Psoas muscle (tissue), 7 donors: ENCODE measurements at regions not wholly inside any gene's neighbourhood (a gene's known extent, or its start where the extent isn't known, plus 50 kb on each side); places are given as distances from the start of the nearest gene placed in this dataset.

ENCODE experiments used
- ATAC-seq, 4 donors: fragments of 200-7000 bp; cut with Tn5 transposase; one replicate each; pipeline ENCODE4 v1.9.1; 2020; ENCODE audit warnings: moderate library complexity in 3 of 4, mild to moderate bottlenecking in 2 of 4
- DNase-seq, 2 donors: peaks; one replicate each; pipeline ENCODE4 v3.0.0-alpha.2; 2020
- H3K27ac ChIP-seq: fragments of 200-600 bp; one replicate; pipeline ENCODE4 v1.8.0; 2022
- H3K27me3 ChIP-seq, 3 donors: fragments of 200-600 bp in 1 of 3; one replicate each; pipeline versions ENCODE4 v1.6.1 to v1.8.0; 2013 to 2022; ENCODE audit warnings: low read length in 2 of 3, mild to moderate bottlenecking in 2 of 3, moderate library complexity in 1 of 3; ENCODE audit not compliant: insufficient read depth in 3 of 3
- H3K36me3 ChIP-seq, 2 donors: fragments of 200-600 bp in 1 of 2; one replicate each; pipeline versions ENCODE4 v1.6.1 to v1.8.0; 2013 to 2022; ENCODE audit warnings: low read depth in 1 of 2, mild to moderate bottlenecking in 1 of 2, moderate library complexity in 1 of 2; ENCODE audit not compliant: insufficient read depth in 1 of 2
- H3K4me1 ChIP-seq: fragments of 200-600 bp; one replicate; pipeline ENCODE4 v1.8.0; 2022
- H3K4me3 ChIP-seq: fragments of 200-600 bp; one replicate; pipeline ENCODE4 v1.8.0; 2022; ENCODE audit warnings: mild to moderate bottlenecking
- H3K9me3 ChIP-seq: fragments of 200-600 bp; one replicate; pipeline ENCODE4 v1.8.0; 2022
- CTCF ChIP-seq: fragments of 200-600 bp; IDR thresholded peaks from one replicate; pipeline ENCODE4 v1.8.0; 2022; ENCODE audit warnings: antibody characterized with exemption
- WGBS, 3 donors: extraction: QIAGEN DNeasy Blood & Tissue Kit; methylation state at CpG; one replicate each; pipeline versions ENCODE4 v1.1.6 to v1.1.7; 2013; 5-methylcytosine and 5-hydroxymethylcytosine counted together
- intact Hi-C, 2 donors: fragments of 100-400 bp; cut with DNase I; formaldehyde crosslinking; loops; one replicate each; pipeline versions ENCODE4 v1.11.0 to v1.14.2; 2022
- donor health status: healthy with polysubstance abuse.
- donor health status: DM: no; HTN: no; CAD: no; lungs with moderate emphysema.
- donor health status: Bipolar disorder and iron deficiency.
- donor health status: healthy.
- donor health status: DM: yes; HTN: yes; CAD: no.
- donor health status: DM: no; HTN: no; CAD: no.
- donor health status: DM: yes; HTN: yes; CAD: no.

- H3K4me3 ChIP-seq: no peak overlapping the region
- no peaks in the 10 kb centered on the region for H3K36me3 ChIP-seq
- H3K9me3 ChIP-seq: no peaks in the 10 kb centered on the region
- ATAC-seq (no peak), DNase-seq (no peak)
- 90 to 92% (median 90%) methylated on average over 6 of the region's 6 CpGs for WGBS, 3 donors
- H3K27me3 ChIP-seq: no peaks in the 10 kb centered on the region
- no peak for TF ChIP-seq CTCF
- intact Hi-C loops: no loop called here
- H3K27ac ChIP-seq: no peak overlapping the region
- H3K4me1 ChIP-seq: no peaks in the 10 kb centered on the region
Measured at GRCh38 chr1:118437664-118438063, 252.6 kb upstream of the SPAG17 start.

DNA sequence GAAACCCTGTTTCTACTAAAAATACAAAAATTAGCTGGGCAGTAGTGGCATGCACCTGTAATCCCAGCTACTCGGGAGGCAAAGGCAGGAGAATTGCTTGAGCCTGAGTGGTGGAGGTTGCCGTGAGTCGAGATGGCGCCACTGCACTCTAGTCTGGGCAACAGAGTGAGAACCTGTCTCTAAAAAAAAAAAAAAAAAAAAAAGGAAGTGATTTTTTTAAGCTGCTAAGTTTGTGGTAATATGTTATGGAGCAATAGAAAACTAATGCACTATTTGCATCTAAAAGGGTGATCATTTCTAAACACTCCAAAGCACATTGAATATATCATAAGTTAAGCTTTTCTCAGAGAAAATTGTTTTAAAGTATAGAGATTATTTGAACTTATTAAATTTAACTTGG is 244.8 kb upstream of the SPAG17 start:
- WGBS, 3 donors: 86 to 91% (median 90%) methylated on average over 4 of the region's 4 CpGs
- ATAC-seq (no peak), DNase-seq (no peak)
- Histone ChIP-seq H3K36me3 (no peaks in the 10 kb centered on the region), H3K27me3 (no peaks in the 10 kb centered on the region), H3K9me3 (no peaks in the 10 kb centered on the region), H3K27ac (no peak overlapping the region), H3K4me1 (no peaks in the 10 kb centered on the region), H3K4me3 (no peak overlapping the region)
- intact Hi-C loops: no loop called here
- no peak for TF ChIP-seq CTCF

- no peaks in the 10 kb centered on the region for H3K27me3 ChIP-seq
- 92 to 95% (median 92%) methylated on average over 4 of the region's 4 CpGs for WGBS, 3 donors
- no peak overlapping the region for H3K27ac ChIP-seq
- no peak for TF ChIP-seq CTCF
- H3K36me3 ChIP-seq: no peaks in the 10 kb centered on the region
- H3K4me3 ChIP-seq: no peak overlapping the region
- DNase-seq (no peak), ATAC-seq (no peak)
- H3K9me3 ChIP-seq: no peaks in the 10 kb centered on the region
- no peaks in the 10 kb centered on the region for H3K4me1 ChIP-seq
- intact Hi-C loops: no loop called here
Measured at GRCh38 chr1:118421868-118422350, 236.9 kb upstream of the SPAG17 start.

DNA sequence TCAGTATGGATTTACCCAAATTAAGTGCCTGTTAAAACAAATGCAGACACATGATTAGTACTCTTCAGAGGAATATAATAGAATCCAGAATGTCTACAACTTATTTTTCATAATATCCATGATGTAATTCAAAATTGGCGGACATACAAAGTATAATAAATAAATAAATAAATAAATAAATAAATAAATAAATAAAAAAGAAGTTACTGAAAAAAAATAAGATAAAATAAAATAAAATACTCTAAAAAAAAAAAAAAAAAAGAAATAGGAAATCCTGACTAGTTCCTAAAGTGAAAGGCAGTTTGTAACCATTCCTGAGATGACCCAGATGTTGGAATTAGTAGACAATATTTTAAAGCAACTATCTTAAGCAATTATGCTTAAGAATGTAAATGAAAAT is 219.0 kb upstream of the SPAG17 start:
- no peaks in the 10 kb centered on the region for H3K27me3 ChIP-seq
- peaks cover 5% of the 10 kb centered on the region for H3K9me3 ChIP-seq
- no peak for TF ChIP-seq CTCF
- WGBS, 3 donors: 96 to 100% (median 98%) methylated on average over 1 of the region's 1 CpG
- no peak overlapping the region for H3K4me3 ChIP-seq
- intact Hi-C loops: no loop called here
- H3K36me3 ChIP-seq: no peaks in the 10 kb centered on the region
- no peaks in the 10 kb centered on the region for H3K4me1 ChIP-seq
- DNase-seq (no peak), ATAC-seq (no peak)
- no peak overlapping the region for H3K27ac ChIP-seq

- TF ChIP-seq CTCF: no peak
- no peak for DNase-seq
- no peaks in the 10 kb centered on the region for H3K36me3 ChIP-seq
- WGBS, 3 donors: 17 to 27% (median 22%) methylated on average over 2 of the region's 2 CpGs
- peaks cover 29% of the 10 kb centered on the region for H3K4me1 ChIP-seq
- H3K27me3 ChIP-seq: no peaks in the 10 kb centered on the region
- peak in 2 of 4 donors; percentile 11 to 12 for ATAC-seq
- intact Hi-C loops: no loop called here
- H3K4me3 ChIP-seq: peak overlapping the region; percentile 12
- H3K27ac ChIP-seq: no peak overlapping the region
- no peaks in the 10 kb centered on the region for H3K9me3 ChIP-seq
Measured at GRCh38 chr1:118397496-118397859, 212.4 kb upstream of the SPAG17 start.
